Fibroblast of lung (primary cell): ENCODE measurements at regions not wholly inside any gene's neighbourhood (a gene's known extent, or its start where the extent isn't known, plus 50 kb on each side); places are given as distances from the start of the nearest gene placed in this dataset.

Experiments used
- DNase-seq, 2 donors: peaks; one replicate each; pipeline versions ENCODE4 v3.0.0 to v3.0.0-alpha.2; 2010; ENCODE audit warnings: low read depth in 2 of 2
- H2AFZ ChIP-seq: 2 replicates; pipeline ENCODE4 v1.5.1; 2012; ENCODE audit warnings: low read length, control low read depth, inconsistent platforms
- H3K27ac ChIP-seq: 2 replicates; pipeline ENCODE4 v1.5.1; 2011; ENCODE audit warnings: low read length, control low read depth; ENCODE audit not compliant: insufficient read depth
- H3K27me3 ChIP-seq: 2 replicates; pipeline ENCODE4 v1.5.1; 2011; ENCODE audit warnings: mild to moderate bottlenecking, low read length; ENCODE audit not compliant: control insufficient read depth, insufficient read depth
- H3K36me3 ChIP-seq: 2 replicates; pipeline ENCODE4 v1.5.1; 2011; ENCODE audit warnings: low read length; ENCODE audit not compliant: control insufficient read depth, insufficient read depth
- H3K4me1 ChIP-seq: 2 replicates; pipeline ENCODE4 v1.5.1; 2011; ENCODE audit warnings: low read length; ENCODE audit not compliant: control insufficient read depth, insufficient read depth; ENCODE audit errors: extremely low read depth
- H3K4me2 ChIP-seq: 2 replicates; pipeline ENCODE4 v1.5.1; 2011; ENCODE audit warnings: low read length, control low read depth; ENCODE audit not compliant: insufficient read depth; ENCODE audit errors: extremely low read depth
- H3K4me3 ChIP-seq, 4 experiments: fragments of 200-600 bp in 1 of 4; sonication (generic) in 1 of 4; replicated peaks in 1 of 4; 2 replicates each; pipeline ENCODE4 v1.5.1; 2011 to 2016; ENCODE audit warnings: low read length in 4 of 4, low read depth in 3 of 4, mild to moderate bottlenecking in 3 of 4, control low read depth in 2 of 4, inconsistent platforms in 1 of 4, mixed read lengths in 1 of 4; ENCODE audit not compliant: insufficient read depth in 1 of 4; ENCODE audit errors: control extremely low read depth in 1 of 4
- H3K79me2 ChIP-seq: 2 replicates; pipeline ENCODE4 v1.5.1; 2012; ENCODE audit warnings: mild to moderate bottlenecking, low read length, inconsistent platforms; ENCODE audit not compliant: control insufficient read depth, insufficient read depth
- H3K9ac ChIP-seq: 2 replicates; pipeline ENCODE4 v1.5.1; 2011; ENCODE audit warnings: mild to moderate bottlenecking, low read length, control low read depth; ENCODE audit not compliant: insufficient read depth
- H3K9me3 ChIP-seq: 2 replicates; pipeline ENCODE4 v1.5.1; 2012; ENCODE audit warnings: low read depth, low read length; ENCODE audit not compliant: control insufficient read depth, insufficient read depth
- H4K20me1 ChIP-seq: 2 replicates; pipeline ENCODE4 v1.5.1; 2011; ENCODE audit warnings: low read length; ENCODE audit not compliant: control insufficient read depth, insufficient read depth; ENCODE audit errors: extremely low read depth
- EZH2 ChIP-seq: IDR thresholded peaks from 2 replicates; pipeline ENCODE4 v1.5.1; 2012; ENCODE audit warnings: low read length, control low read depth, mild to moderate bottlenecking; ENCODE audit errors: missing control alignments
- TF ChIP-seq, protein P1 (sequence below), 2 donors: IDR thresholded peaks in 1 of 2; conservative IDR thresholded peaks in 1 of 2; 1 replicate in 1 of 2; 2 replicates in 1 of 2; pipeline ENCODE4 v1.5.1; 2011 to 2012; ENCODE audit warnings: low read length in 2 of 2, control low read depth in 1 of 2, inconsistent platforms in 1 of 2, low read depth in 1 of 2, mild to moderate bottlenecking in 1 of 2

DNA sequence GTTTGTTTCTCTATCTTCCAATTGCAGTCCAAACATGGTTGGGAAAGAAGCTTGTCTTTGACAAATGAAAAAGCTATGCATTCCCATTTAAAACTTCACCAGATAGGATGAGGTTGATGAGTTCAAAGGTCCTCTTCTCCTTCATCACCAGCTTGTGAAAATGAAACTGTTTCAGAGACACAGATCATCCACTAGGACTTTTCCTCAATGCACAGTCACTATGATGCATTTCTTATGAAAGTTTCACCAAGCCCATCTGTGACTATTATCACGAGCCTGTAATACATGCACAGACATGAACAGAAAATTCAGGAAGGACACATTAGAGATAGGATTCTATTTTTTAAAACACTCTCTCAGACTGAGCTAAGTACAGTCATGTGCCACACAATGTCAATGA is 644.4 kb downstream of the PLCL1 start:
- no peak for DNase-seq
- H3K4me1 ChIP-seq: no peaks in the 10 kb centered on the region
- H3K9me3 ChIP-seq: no peaks in the 10 kb centered on the region
- H3K4me3 ChIP-seq: no peak overlapping the region
- H3K27ac ChIP-seq: no peak overlapping the region
- no peaks in the 10 kb centered on the region for H3K27me3 ChIP-seq
- TF ChIP-seq, protein P1, sequence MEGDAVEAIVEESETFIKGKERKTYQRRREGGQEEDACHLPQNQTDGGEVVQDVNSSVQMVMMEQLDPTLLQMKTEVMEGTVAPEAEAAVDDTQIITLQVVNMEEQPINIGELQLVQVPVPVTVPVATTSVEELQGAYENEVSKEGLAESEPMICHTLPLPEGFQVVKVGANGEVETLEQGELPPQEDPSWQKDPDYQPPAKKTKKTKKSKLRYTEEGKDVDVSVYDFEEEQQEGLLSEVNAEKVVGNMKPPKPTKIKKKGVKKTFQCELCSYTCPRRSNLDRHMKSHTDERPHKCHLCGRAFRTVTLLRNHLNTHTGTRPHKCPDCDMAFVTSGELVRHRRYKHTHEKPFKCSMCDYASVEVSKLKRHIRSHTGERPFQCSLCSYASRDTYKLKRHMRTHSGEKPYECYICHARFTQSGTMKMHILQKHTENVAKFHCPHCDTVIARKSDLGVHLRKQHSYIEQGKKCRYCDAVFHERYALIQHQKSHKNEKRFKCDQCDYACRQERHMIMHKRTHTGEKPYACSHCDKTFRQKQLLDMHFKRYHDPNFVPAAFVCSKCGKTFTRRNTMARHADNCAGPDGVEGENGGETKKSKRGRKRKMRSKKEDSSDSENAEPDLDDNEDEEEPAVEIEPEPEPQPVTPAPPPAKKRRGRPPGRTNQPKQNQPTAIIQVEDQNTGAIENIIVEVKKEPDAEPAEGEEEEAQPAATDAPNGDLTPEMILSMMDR (conservative IDR thresholded peaks at IDR 0.05 in 1 of 2, IDR thresholded peaks at IDR 0.05 in 1 of 2; ENCODE audit: low read depth in 1 of 2, low read length in 2 of 2): no peak
- TF ChIP-seq EZH2: no peak
- H3K4me2 ChIP-seq: no peak overlapping the region
- H3K79me2 ChIP-seq: no peaks in the 10 kb centered on the region
- no peaks in the 10 kb centered on the region for H4K20me1 ChIP-seq
- H2AFZ ChIP-seq: no peak overlapping the region
- H3K36me3 ChIP-seq: no peaks in the 10 kb centered on the region
- no peak overlapping the region for H3K9ac ChIP-seq

DNA sequence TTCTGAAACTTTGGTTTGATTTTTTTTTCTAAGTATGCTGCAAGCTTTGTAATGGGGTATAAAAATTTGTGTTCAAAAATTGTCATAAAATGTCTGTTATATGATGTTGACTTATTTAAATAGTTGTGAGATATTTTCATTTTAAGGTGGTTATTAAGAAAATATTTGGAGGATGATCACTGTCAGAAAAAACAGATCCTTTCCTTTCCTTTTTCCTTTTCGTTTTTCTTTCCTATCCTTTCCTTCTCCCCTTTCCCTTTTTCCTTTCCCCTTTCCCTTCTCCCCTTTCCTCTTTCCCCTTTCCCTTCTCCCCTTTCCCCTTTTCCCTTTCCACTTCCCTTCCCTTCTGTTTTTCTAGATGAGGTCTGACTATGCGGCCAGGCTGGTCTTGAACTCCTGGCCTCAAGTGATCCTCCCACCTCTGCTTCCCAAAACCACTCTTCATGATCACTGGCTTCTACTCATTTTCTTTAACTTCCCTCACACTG is 640.5 kb downstream of the PLCL1 start:
- Histone ChIP-seq H3K36me3 (no peaks in the 10 kb centered on the region), H3K4me1 (no peaks in the 10 kb centered on the region), H3K9me3 (no peaks in the 10 kb centered on the region), H2AFZ (no peak overlapping the region), H4K20me1 (no peaks in the 10 kb centered on the region), H3K27ac (no peak overlapping the region), H3K79me2 (no peaks in the 10 kb centered on the region), H3K4me3 (no peak overlapping the region), H3K27me3 (no peaks in the 10 kb centered on the region), H3K4me2 (no peak overlapping the region), H3K9ac (no peak overlapping the region)
- TF ChIP-seq, protein P1 (conservative IDR thresholded peaks at IDR 0.05 in 1 of 2, IDR thresholded peaks at IDR 0.05 in 1 of 2; ENCODE audit: low read depth in 1 of 2, low read length in 2 of 2): no peak
- TF ChIP-seq EZH2: no peak
- no peak for DNase-seq

DNA sequence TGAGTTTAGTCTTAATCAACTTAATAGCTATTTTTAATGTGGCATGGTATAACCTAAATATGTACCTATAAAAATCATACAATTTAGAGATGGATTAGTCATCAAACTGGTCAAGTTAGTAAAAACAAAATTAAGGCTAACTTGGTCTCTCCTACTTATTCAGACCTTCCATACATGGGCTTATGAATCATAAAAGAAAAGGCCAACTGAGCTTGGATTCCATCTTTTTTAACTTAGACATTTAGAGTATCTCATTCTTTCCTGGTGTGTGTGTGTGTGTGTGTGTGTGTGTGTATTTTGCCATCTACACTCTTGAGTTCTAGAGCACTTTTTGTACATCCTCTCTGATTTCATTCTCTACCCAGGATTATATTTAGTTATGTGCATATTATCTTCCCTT is 637.5 kb downstream of the PLCL1 start:
- Histone ChIP-seq H3K27me3 (no peaks in the 10 kb centered on the region), H3K9ac (no peak overlapping the region), H3K79me2 (no peaks in the 10 kb centered on the region), H2AFZ (no peak overlapping the region), H3K4me2 (no peak overlapping the region), H4K20me1 (no peaks in the 10 kb centered on the region), H3K4me1 (no peaks in the 10 kb centered on the region), H3K27ac (no peak overlapping the region), H3K4me3 (no peak overlapping the region), H3K9me3 (no peaks in the 10 kb centered on the region), H3K36me3 (no peaks in the 10 kb centered on the region)
- TF ChIP-seq, protein P1 (conservative IDR thresholded peaks at IDR 0.05 in 1 of 2, IDR thresholded peaks at IDR 0.05 in 1 of 2; ENCODE audit: low read depth in 1 of 2, low read length in 2 of 2): no peak
- no peak for TF ChIP-seq EZH2
- peak; percentile 9 to 64 for DNase-seq
